DOHH2 (cell line): ENCODE measurements at regions not wholly inside any gene's neighbourhood (a gene's known extent, or its start where the extent isn't known, plus 50 kb on each side); places are given as distances from the start of the nearest gene placed in this dataset.

Experiments
- EZH2phosphoT487 ChIP-seq: fragments of 200-600 bp; sonication (generic); IDR thresholded peaks from 2 replicates; pipeline ENCODE4 v1.6.1; 2017; ENCODE audit warnings: borderline replicate concordance, mild to moderate bottlenecking, antibody characterized with exemption, low read length, moderate library complexity, mixed read lengths
- TF ChIP-seq, protein P1 (sequence below): fragments of 200-600 bp; sonication (generic); IDR thresholded peaks from one replicate; pipeline ENCODE4 v1.5.1; 2014; ENCODE audit warnings: antibody characterized with exemption, mild to moderate bottlenecking, low read depth, low read length; ENCODE audit not compliant: poor library complexity, severe bottlenecking

- TF ChIP-seq EZH2phosphoT487: no peak
- TF ChIP-seq, protein P1, sequence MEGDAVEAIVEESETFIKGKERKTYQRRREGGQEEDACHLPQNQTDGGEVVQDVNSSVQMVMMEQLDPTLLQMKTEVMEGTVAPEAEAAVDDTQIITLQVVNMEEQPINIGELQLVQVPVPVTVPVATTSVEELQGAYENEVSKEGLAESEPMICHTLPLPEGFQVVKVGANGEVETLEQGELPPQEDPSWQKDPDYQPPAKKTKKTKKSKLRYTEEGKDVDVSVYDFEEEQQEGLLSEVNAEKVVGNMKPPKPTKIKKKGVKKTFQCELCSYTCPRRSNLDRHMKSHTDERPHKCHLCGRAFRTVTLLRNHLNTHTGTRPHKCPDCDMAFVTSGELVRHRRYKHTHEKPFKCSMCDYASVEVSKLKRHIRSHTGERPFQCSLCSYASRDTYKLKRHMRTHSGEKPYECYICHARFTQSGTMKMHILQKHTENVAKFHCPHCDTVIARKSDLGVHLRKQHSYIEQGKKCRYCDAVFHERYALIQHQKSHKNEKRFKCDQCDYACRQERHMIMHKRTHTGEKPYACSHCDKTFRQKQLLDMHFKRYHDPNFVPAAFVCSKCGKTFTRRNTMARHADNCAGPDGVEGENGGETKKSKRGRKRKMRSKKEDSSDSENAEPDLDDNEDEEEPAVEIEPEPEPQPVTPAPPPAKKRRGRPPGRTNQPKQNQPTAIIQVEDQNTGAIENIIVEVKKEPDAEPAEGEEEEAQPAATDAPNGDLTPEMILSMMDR: no peak
These were observed 150.6 kb upstream of the SLC4A4 start for GRCh38 chr4:71188156-71188640.
